CD4-positive, alpha-beta T cell (primary cell): ENCODE measurements at regions not wholly inside any gene's neighbourhood (a gene's known extent, or its start where the extent isn't known, plus 50 kb on each side); places are given as distances from the start of the nearest gene placed in this dataset.
A peak's percentile ranks its signal among the peaks of the same experiment; 100 is the strongest.

Experiments
- ATAC-seq: fragments of 200-7000 bp; cut with Tn5 transposase; one replicate; pipeline ENCODE4 v1.10.0; 2022; ENCODE audit warnings: mild to moderate bottlenecking; ENCODE audit not compliant: poor library complexity
- CTCF ChIA-PET: fragments of 350-600 bp; sonication (Branson Sonifier 250); formaldehyde crosslinking; loops from one replicate; lab custom pipeline; 2021; ENCODE audit warnings: antibody characterized with exemption, inconsistent platforms; lab: Charles Lee
- POLR2A ChIA-PET: fragments of 350-600 bp; sonication (Branson Sonifier 250); formaldehyde crosslinking; loops from one replicate; lab custom pipeline; 2021; ENCODE audit warnings: antibody characterized with exemption, inconsistent platforms; lab: Charles Lee
- DNase-seq, 14 experiments: peaks; one replicate each; pipeline ENCODE4 v3.0.0-alpha.2; 2013 to 2020; ENCODE audit warnings: mixed read lengths in 2 of 14
- H3K27ac ChIP-seq, 2 donors: one replicate each; pipeline versions ENCODE4 v1.5.1 to v1.7.0; 2013; ENCODE audit warnings: low read length in 2 of 2, low read depth in 1 of 2, mild to moderate bottlenecking in 1 of 2
- H3K27me3 ChIP-seq, 2 experiments: 1 replicate in 1 of 2; 2 replicates in 1 of 2; pipeline versions ENCODE4 v1.6.1 to v1.7.0; 2013; ENCODE audit warnings: low read length in 2 of 2, control low read depth in 1 of 2, mild to moderate bottlenecking in 1 of 2, moderate library complexity in 1 of 2; ENCODE audit not compliant: insufficient read depth in 2 of 2, control insufficient read depth in 1 of 2
- H3K36me3 ChIP-seq: one replicate; pipeline ENCODE4 v1.6.1; 2013; ENCODE audit warnings: low read length, control low read depth; ENCODE audit not compliant: insufficient read depth
- H3K4me1 ChIP-seq: one replicate; pipeline ENCODE4 v1.6.1; 2013; ENCODE audit warnings: low read length, control low read depth; ENCODE audit not compliant: insufficient read depth
- H3K4me3 ChIP-seq: one replicate; pipeline ENCODE4 v1.5.1; 2013; ENCODE audit warnings: mild to moderate bottlenecking, low read length, moderate library complexity
- H3K9me3 ChIP-seq, 2 experiments: 1 replicate in 1 of 2; 2 replicates in 1 of 2; pipeline versions ENCODE4 v1.6.1 to v1.7.0; 2013; ENCODE audit warnings: low read length in 2 of 2, mild to moderate bottlenecking in 2 of 2, control low read depth in 1 of 2, moderate library complexity in 1 of 2; ENCODE audit not compliant: control insufficient read depth in 1 of 2, insufficient read depth in 1 of 2
- H3K27ac Mint-ChIP-seq: one replicate; pipeline ENCODE4 v1.8.0; 2020; ENCODE audit warnings: mixed read lengths
- H3K27me3 Mint-ChIP-seq: one replicate; pipeline ENCODE4 v1.8.0; 2021; ENCODE audit warnings: mixed read lengths
- H3K36me3 Mint-ChIP-seq: one replicate; pipeline ENCODE4 v1.8.0; 2021; ENCODE audit warnings: low read depth, mixed read lengths
- H3K4me1 Mint-ChIP-seq: one replicate; pipeline ENCODE4 v1.8.0; 2021; ENCODE audit warnings: low read depth, mixed read lengths
- H3K4me3 Mint-ChIP-seq: one replicate; pipeline ENCODE4 v1.8.0; 2020; ENCODE audit warnings: mild to moderate bottlenecking, mixed read lengths
- H3K9me3 Mint-ChIP-seq: one replicate; pipeline ENCODE4 v1.8.0; 2020; ENCODE audit warnings: mixed read lengths
- intact Hi-C, 2 experiments: fragments of 100-400 bp; cut with DNase I in 1 of 2; cut with micrococcal nuclease in 1 of 2; formaldehyde crosslinking; loops; one replicate each; pipeline versions ENCODE4 v1.15.1 to v1.9.0; 2023 to 2025; cut with DNase I, micrococcal nuclease
- TF ChIP-seq, protein P1 (sequence below): fragments of 200-600 bp; IDR thresholded peaks from one replicate; pipeline ENCODE4 v1.8.0; 2022; ENCODE audit warnings: antibody characterized with exemption, mild to moderate bottlenecking

DNA sequence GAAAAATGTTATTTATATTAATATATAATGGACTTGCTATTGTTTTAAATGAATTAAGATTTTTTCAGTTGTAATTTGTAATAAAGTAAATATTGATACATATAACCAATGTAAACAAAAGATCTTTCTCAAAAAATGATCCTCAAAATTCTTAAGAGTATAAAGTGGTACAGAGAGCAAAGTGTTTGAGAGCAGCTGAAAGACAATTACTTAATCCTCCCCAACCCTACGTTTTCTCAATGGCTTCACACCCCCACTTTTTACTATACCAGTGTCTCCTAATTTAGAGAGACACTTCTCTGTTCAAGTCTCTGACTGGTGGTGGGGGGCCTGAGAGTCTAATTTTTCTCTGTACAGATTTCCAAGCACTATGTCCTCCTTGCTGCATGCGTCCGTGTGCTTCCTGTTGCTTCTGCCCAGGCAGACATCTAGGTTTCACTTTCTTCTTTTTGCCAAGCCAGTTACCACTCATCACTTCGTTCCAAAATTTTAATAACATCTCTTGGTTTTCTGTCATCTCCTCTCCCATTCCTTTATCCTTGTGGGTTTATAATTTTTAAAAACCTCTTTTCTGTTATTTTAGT is 276.3 kb upstream of the DNAJC19 start:
- H3K27me3 ChIP-seq: no peaks in the 10 kb centered on the region
- no peak overlapping the region for H3K27ac Mint-ChIP-seq
- no peaks in the 10 kb centered on the region for H3K4me1 ChIP-seq
- CTCF ChIA-PET: no interaction called here
- H3K27me3 Mint-ChIP-seq: peaks cover 4% of the 10 kb centered on the region
- peak overlapping the region; percentile 19 for H3K4me3 ChIP-seq
- peak overlapping the region; percentile 30 for H3K4me3 Mint-ChIP-seq
- no peaks in the 10 kb centered on the region for H3K9me3 ChIP-seq
- DNase-seq: peak in 1 of 14 experiments; percentile 2
- ATAC-seq: no peak
- intact Hi-C loops: no loop called here
- H3K36me3 ChIP-seq: no peaks in the 10 kb centered on the region
- POLR2A ChIA-PET: no interaction called here
- peaks cover 5% of the 10 kb centered on the region for H3K4me1 Mint-ChIP-seq
- no peak overlapping the region for H3K27ac ChIP-seq
- no peaks in the 10 kb centered on the region for H3K9me3 Mint-ChIP-seq
- H3K36me3 Mint-ChIP-seq: no peaks in the 10 kb centered on the region
- TF ChIP-seq, protein P1, sequence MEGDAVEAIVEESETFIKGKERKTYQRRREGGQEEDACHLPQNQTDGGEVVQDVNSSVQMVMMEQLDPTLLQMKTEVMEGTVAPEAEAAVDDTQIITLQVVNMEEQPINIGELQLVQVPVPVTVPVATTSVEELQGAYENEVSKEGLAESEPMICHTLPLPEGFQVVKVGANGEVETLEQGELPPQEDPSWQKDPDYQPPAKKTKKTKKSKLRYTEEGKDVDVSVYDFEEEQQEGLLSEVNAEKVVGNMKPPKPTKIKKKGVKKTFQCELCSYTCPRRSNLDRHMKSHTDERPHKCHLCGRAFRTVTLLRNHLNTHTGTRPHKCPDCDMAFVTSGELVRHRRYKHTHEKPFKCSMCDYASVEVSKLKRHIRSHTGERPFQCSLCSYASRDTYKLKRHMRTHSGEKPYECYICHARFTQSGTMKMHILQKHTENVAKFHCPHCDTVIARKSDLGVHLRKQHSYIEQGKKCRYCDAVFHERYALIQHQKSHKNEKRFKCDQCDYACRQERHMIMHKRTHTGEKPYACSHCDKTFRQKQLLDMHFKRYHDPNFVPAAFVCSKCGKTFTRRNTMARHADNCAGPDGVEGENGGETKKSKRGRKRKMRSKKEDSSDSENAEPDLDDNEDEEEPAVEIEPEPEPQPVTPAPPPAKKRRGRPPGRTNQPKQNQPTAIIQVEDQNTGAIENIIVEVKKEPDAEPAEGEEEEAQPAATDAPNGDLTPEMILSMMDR: no peak

DNA sequence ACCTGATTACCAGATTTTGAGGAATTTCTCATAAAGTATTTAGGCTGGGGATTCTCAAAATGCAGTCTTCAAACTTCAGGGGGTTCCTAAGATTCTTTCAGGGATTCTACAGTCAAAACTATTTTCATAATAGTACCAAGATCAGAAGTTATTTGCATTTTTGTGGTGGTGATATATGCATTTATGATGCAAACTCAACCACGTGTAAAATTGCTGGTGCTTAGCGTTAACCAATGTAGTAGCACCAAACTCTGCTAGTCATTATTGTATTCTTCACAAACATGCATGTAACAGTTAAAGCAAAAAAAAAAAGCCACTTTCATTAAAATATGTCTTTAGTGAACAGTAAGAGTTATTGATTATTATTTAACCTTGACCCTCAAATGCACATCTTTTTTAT is 274.9 kb upstream of the DNAJC19 start:
- Histone ChIP-seq H3K4me3 (no peak overlapping the region), H3K4me1 (no peaks in the 10 kb centered on the region), H3K27me3 (no peaks in the 10 kb centered on the region), H3K9me3 (no peaks in the 10 kb centered on the region), H3K36me3 (no peaks in the 10 kb centered on the region), H3K27ac (no peak overlapping the region)
- TF ChIP-seq, protein P1: no peak
- Mint-ChIP-seq H3K4me3 (no peak overlapping the region), H3K27me3 (no peaks in the 10 kb centered on the region), H3K36me3 (no peaks in the 10 kb centered on the region), H3K9me3 (no peaks in the 10 kb centered on the region), H3K27ac (no peak overlapping the region), H3K4me1 (peaks cover 5% of the 10 kb centered on the region)
- ChIA-PET POLR2A (no interaction called here), CTCF (no interaction called here)
- DNase-seq (no peak), ATAC-seq (no peak)
- intact Hi-C loops: no loop called here

DNA sequence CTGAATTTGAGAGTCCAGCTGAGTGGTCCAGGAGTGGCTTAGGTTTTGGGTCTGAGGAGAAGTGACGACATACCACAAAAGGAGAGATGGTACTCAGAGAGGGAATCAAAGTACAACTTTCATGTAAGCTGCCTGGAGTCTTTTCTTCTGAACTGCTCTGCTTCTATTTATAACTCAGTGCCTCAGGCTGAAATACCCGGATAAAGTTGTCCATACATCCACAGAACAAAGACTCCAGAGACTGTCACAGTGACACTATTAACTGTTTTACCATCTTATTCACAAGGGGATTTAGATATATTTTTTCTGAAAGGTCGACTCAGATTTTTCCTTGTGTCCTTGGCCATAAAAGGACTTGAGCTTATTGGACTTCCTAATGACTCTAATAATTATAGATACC is 264.3 kb upstream of the DNAJC19 start:
- ChIA-PET CTCF (no interaction called here), POLR2A (no interaction called here)
- no peaks in the 10 kb centered on the region for H3K9me3 ChIP-seq
- H3K4me3 ChIP-seq: no peak overlapping the region
- H3K4me1 ChIP-seq: no peaks in the 10 kb centered on the region
- Mint-ChIP-seq H3K36me3 (no peaks in the 10 kb centered on the region), H3K27ac (no peak overlapping the region), H3K9me3 (peaks cover 2% of the 10 kb centered on the region), H3K4me1 (no peaks in the 10 kb centered on the region), H3K27me3 (no peaks in the 10 kb centered on the region), H3K4me3 (no peak overlapping the region)
- no peaks in the 10 kb centered on the region for H3K27me3 ChIP-seq
- no peak for DNase-seq
- no peak for ATAC-seq
- H3K27ac ChIP-seq: no peak overlapping the region
- H3K36me3 ChIP-seq: no peaks in the 10 kb centered on the region
- intact Hi-C loops: no loop called here
- TF ChIP-seq, protein P1: no peak
